WI38 (cell line): ENCODE measurements at regions not wholly inside any gene's neighbourhood (a gene's known extent, or its start where the extent isn't known, plus 50 kb on each side); places are given as distances from the start of the nearest gene placed in this dataset.
"Not testable (repeated sequence)": the region's sequence is repeated elsewhere in the genome, so short reads cannot be mapped to it uniquely, and the experiment has no call there.

Experiments used
- H3K4me3 ChIP-seq: 2 replicates; pipeline ENCODE4 v1.5.1; 2011; ENCODE audit warnings: low read depth, mild to moderate bottlenecking, control low read depth, low read length
- CTCF ChIP-seq: IDR thresholded peaks from 2 replicates; pipeline ENCODE4 v1.5.1; 2012; ENCODE audit warnings: low read depth, mild to moderate bottlenecking, control low read depth, low read length

GRCh38 chr3:176619833-176620232 lies 577.4 kb downstream of the TBL1XR1 start:
- TF ChIP-seq CTCF, result no peak
- no peak overlapping the region for H3K4me3 ChIP-seq

GRCh38 chr3:176615826-176616225 lies 581.5 kb downstream of the TBL1XR1 start:
- no peak overlapping the region for H3K4me3 ChIP-seq
- TF ChIP-seq CTCF, result no peak

GRCh38 chr3:176611703-176612102 lies 585.6 kb downstream of the TBL1XR1 start:
- TF ChIP-seq CTCF, result no peak
- H3K4me3 ChIP-seq, result no peak overlapping the region

- H3K4me3 ChIP-seq, result no peak overlapping the region
- TF ChIP-seq CTCF, result no peak
Measured at GRCh38 chr3:176609361-176609760, 587.9 kb downstream of the TBL1XR1 start.

GRCh38 chr3:176605553-176605952 lies 591.7 kb downstream of the TBL1XR1 start:
- not testable (repeated sequence) for H3K4me3 ChIP-seq

- TF ChIP-seq CTCF, result no peak
- no peak overlapping the region for H3K4me3 ChIP-seq
Measured at GRCh38 chr3:176595307-176595706, 602.0 kb downstream of the TBL1XR1 start.

- H3K4me3 ChIP-seq, result no peak overlapping the region
- TF ChIP-seq CTCF, result no peak
Measured at GRCh38 chr3:176590722-176591121, 606.6 kb downstream of the TBL1XR1 start.

GRCh38 chr3:176587089-176587488 lies 610.2 kb downstream of the TBL1XR1 start:
- H3K4me3 ChIP-seq, result no peak overlapping the region

More at GRCh38 chr3:176587089-176587488, 610.2 kb downstream of the TBL1XR1 start:
- no peak for TF ChIP-seq CTCF
